Heart right ventricle (tissue), 16 donors: ENCODE measurements at regions not wholly inside any gene's neighbourhood (a gene's known extent, or its start where the extent isn't known, plus 50 kb on each side); places are given as distances from the start of the nearest gene placed in this dataset.

Source experiments
- ATAC-seq, 8 donors: fragments of 200-7000 bp; cut with Tn5 transposase; one replicate each; pipeline ENCODE4 v1.9.1; 2020; ENCODE audit warnings: mild to moderate bottlenecking in 8 of 8, moderate library complexity in 8 of 8, moderate number of reproducible peaks in 1 of 8
- DNase-seq, 2 donors: peaks; one replicate each; pipeline ENCODE4 v3.0.0-alpha.2; 2020
- H3K27ac ChIP-seq, 10 donors: fragments of 200-600 bp; sonication (generic) in 2 of 10; one replicate each; pipeline versions ENCODE4 v1.5.0 to v1.8.0; 2020 to 2022; ENCODE audit warnings: mild to moderate bottlenecking in 3 of 10
- H3K27me3 ChIP-seq, 7 donors: fragments of 200-600 bp; one replicate each; pipeline ENCODE4 v1.8.0; 2021 to 2022; ENCODE audit warnings: mild to moderate bottlenecking in 2 of 7
- H3K36me3 ChIP-seq, 9 donors: fragments of 200-600 bp; sonication (generic) in 1 of 9; one replicate each; pipeline versions ENCODE4 v1.5.0 to v1.8.0; 2020 to 2022; ENCODE audit warnings: mild to moderate bottlenecking in 2 of 9
- H3K4me1 ChIP-seq, 9 donors: fragments of 200-600 bp; sonication (generic) in 1 of 9; one replicate each; pipeline versions ENCODE4 v1.5.0 to v1.8.0; 2020 to 2022; ENCODE audit warnings: mild to moderate bottlenecking in 4 of 9
- H3K4me3 ChIP-seq, 10 donors: fragments of 200-600 bp; sonication (generic) in 2 of 10; one replicate each; pipeline versions ENCODE4 v1.5.0 to v1.8.0; 2020 to 2022; ENCODE audit warnings: mild to moderate bottlenecking in 7 of 10, moderate library complexity in 2 of 10
- H3K9me3 ChIP-seq, 11 donors: fragments of 200-600 bp in 10 of 11; sonication (generic) in 2 of 11; one replicate each; pipeline versions ENCODE4 v1.5.0 to v1.8.0; 2013 to 2022; ENCODE audit warnings: mild to moderate bottlenecking in 2 of 11, control low read depth in 1 of 11, moderate library complexity in 1 of 11
- CTCF ChIP-seq, 9 donors: fragments of 200-600 bp; sonication (generic) in 2 of 9; IDR thresholded peaks; one replicate each; pipeline versions ENCODE4 v1.5.0 to v1.8.0; 2021 to 2022; ENCODE audit warnings: antibody characterized with exemption in 9 of 9, mild to moderate bottlenecking in 5 of 9, moderate library complexity in 1 of 9
- WGBS, 2 donors: extraction: QIAGEN DNeasy Blood & Tissue Kit; methylation state at CpG; one replicate each; pipeline ENCODE4 v1.1.7; 2013; ENCODE audit warnings: inconsistent platforms in 1 of 2; 5-methylcytosine and 5-hydroxymethylcytosine counted together
- intact Hi-C, 10 donors: fragments of 100-400 bp; cut with DNase I; formaldehyde crosslinking; loops; one replicate each; pipeline versions ENCODE4 v1.11.1 to v1.14.2; 2022
- donor health status: Arrhythmogenic right ventricular cardiomyopathy.
- donor health status: ischemic (EF 13 %, LVEDD 7.1; RV severe dilation, severe dysfunction).
- donor health status: healthy with polysubstance abuse.
- donor health status: DM: no; HTN: yes; CAD: no.
- donor health status: DM: no; HTN: no; CAD: no.
- donor health status: ischemic (EF 25% LVEDD 6.9; RV normal size, moderate dysfunction).
- donor health status: ischemic (EF 25% LVEDD 5.7; RV mildly dilated, moderate dysfunction).
- donor health status: healthy.
- donor health status: DM: yes; HTN: yes; CAD: no.
- donor health status: Ischemic cardiomyopathy.
- donor health status: ischemic (EF 35%, LVEDD 5.7; RV mildly dilated, moderate dysfunction).
- donor health status: nonischemic (EF 11% LVEDD 7.7; RV severe dilation, severe dysfunction).
- donor health status: DM: yes; HTN: yes; CAD: no.
- donor health status: PGD.
- donor health status: ischemic (EF 29% LVEDD 5.4; RV normal size, mild dysfunction).
- donor health status: nonischemic (EF 23%, LVEDD 6.1; RV moderate dilation, normal function).

DNA sequence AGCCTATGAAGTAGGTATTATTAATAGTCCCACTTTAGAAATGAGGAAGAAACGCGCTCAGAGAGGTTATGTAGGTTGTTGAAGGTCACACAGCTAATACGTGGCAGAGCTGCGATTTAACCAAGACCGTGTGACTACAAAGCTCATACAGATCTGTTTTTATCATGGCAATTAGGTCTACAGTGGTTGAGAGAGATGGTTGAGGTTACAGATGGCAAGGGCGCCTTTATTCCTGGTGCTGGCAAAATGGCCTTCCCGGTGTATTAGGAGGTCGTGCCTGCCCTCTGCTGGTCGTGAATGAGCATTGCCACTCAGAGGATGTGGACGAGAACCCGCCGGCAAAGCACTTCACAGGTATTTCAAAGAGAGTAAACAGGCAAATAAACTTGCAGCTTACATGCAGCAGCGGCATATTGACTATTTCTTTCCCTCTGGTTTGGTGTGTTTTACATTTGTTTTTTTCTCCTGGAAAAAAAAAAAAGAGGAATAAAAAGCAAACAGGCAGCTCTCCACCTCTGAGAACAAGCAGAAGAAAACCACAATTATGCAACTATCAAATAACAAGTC is 65.3 kb upstream of the EGFLAM start:
- H3K9me3 ChIP-seq: no peaks in the 10 kb centered on the region
- 18 to 20% methylated on average over 13 of the region's 13 CpGs for WGBS, 2 donors
- no peak overlapping the region for H3K27ac ChIP-seq
- H3K27me3 ChIP-seq: peaks cover 0 to 29% (median 21%) of the 10 kb centered on the region in 7 donors
- H3K36me3 ChIP-seq: no peaks in the 10 kb centered on the region
- no peaks in the 10 kb centered on the region for H3K4me1 ChIP-seq
- peak; percentile 67 to 89 (median 76) for ATAC-seq
- peak; percentile 68 to 88 (median 86) for TF ChIP-seq CTCF (IDR thresholded peaks at IDR 0.05)
- no peak overlapping the region for H3K4me3 ChIP-seq
- DNase-seq: peak; percentile 56 to 66
- intact Hi-C loops: loop anchor here in 9 of 10 donors (1.0 to 10.0 kb wide), 7 partner anchors 354 to 781 kb away; no protein-coding TSS in a partner anchor

- Histone ChIP-seq H3K4me1 (no peaks in the 10 kb centered on the region), H3K36me3 (no peaks in the 10 kb centered on the region), H3K4me3 (no peak overlapping the region), H3K27ac (no peak overlapping the region), H3K9me3 (no peaks in the 10 kb centered on the region), H3K27me3 (peaks cover 0 to 30% (median 22%) of the 10 kb centered on the region in 7 donors)
- no peak for TF ChIP-seq CTCF (IDR thresholded peaks at IDR 0.05)
- intact Hi-C loops: loop anchor here (2.0 to 10.0 kb wide), 6 partner anchors 353 to 779 kb away; no protein-coding TSS in a partner anchor
- DNase-seq (no peak), ATAC-seq (no peak)
Measured at GRCh38 chr5:38191693-38192092, 66.7 kb upstream of the EGFLAM start.

DNA sequence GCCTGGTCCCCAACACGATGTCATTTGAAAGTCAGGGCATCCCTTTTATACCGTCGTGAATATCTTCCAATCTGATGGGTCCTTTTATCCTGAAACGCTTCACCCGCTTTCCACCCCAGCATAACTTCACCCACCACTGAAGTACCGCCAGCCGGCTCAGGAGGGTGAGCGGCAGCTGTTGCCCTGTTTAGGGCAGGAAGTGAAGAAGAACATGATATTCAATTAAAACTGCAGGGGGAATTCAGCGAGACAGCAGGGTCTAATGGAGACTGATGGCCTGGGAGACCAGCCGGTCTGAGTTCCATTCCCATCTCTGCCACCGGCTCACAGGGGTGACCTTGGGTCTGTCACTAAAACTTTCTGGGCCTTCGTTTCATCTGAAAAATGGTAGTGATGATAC is 68.2 kb upstream of the EGFLAM start:
- intact Hi-C loops: loop anchor here (2.0 to 10.0 kb wide), 5 partner anchors 353 to 778 kb away; no protein-coding TSS in a partner anchor
- H3K27ac ChIP-seq: no peak overlapping the region
- no peak for ATAC-seq

DNA sequence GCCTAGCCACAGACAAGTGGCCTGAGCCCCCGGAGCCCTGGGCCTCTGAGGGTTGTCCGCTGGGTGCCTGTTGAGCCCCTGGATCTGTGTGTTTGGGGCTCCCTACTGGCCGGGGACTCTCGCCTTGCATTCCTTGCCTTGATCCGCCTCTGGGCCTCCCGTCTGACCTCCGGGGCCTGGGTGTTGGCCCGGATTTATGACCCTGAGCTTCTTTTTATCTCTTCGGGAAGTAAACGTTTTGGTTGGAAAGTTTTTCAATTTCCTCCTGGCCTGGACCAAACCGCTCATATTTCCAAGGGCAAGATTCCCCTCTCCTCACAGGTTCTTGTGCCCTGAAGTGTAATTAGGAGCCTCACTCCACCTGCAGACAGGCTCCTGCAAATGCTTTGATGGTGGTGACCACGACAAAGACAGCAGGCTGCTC is 69.3 kb upstream of the EGFLAM start:
- TF ChIP-seq CTCF (IDR thresholded peaks at IDR 0.05): no peak
- Histone ChIP-seq H3K27ac (no peak overlapping the region), H3K36me3 (no peaks in the 10 kb centered on the region), H3K4me3 (no peak overlapping the region), H3K27me3 (peaks cover 0 to 30% (median 9%) of the 10 kb centered on the region in 7 donors), H3K9me3 (no peaks in the 10 kb centered on the region), H3K4me1 (no peaks in the 10 kb centered on the region)
- intact Hi-C loops: no loop called here
- WGBS, 2 donors: 60 to 65% methylated on average over 12 of the region's 12 CpGs
- ATAC-seq (no peak), DNase-seq (no peak)

More for the DNA sequence above, 68.2 kb upstream of the EGFLAM start:
- DNase-seq: no peak
- 85 to 89% methylated on average over 12 of the region's 12 CpGs for WGBS, 2 donors
- H3K9me3 ChIP-seq: no peaks in the 10 kb centered on the region
- no peaks in the 10 kb centered on the region for H3K36me3 ChIP-seq
- H3K27me3 ChIP-seq: peaks cover 0 to 35% (median 17%) of the 10 kb centered on the region in 7 donors
- no peaks in the 10 kb centered on the region for H3K4me1 ChIP-seq
- TF ChIP-seq CTCF (IDR thresholded peaks at IDR 0.05): no peak
- no peak overlapping the region for H3K4me3 ChIP-seq
